ENCODE measurements at regions not wholly inside any gene's neighbourhood (a gene's known extent, or its start where the extent isn't known, plus 50 kb on each side); places are given as distances from the start of the nearest gene placed in this dataset.

DNA sequence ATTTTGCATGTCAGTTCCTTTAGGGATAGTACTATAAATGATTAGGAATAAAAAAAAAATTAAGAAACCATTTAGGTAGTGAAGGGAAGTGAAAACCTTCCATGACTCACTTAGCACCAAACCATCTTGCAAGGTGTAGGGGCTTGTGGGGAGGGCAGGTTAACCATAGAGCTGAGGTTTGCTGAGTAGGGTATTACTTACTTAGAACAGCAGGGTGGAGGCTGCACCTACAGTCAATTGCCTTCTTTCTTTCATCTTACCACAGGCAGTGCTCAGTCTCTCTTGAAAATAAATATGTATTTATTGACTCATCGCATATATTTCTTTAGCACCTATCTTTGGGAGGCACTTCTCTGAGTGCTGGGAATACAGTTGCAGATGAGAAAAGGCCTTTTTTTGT lies 104.9 kb upstream of the GIMD1 start:
- TF ChIP-seq CTCF (IDR thresholded peaks at IDR 0.05), result no peak
- no peak for TF ChIP-seq EZH2 (IDR thresholded peaks at IDR 0.05)

All from neural progenitor cell (in vitro differentiated cells).